MM.1S (cell line): ENCODE measurements at regions not wholly inside any gene's neighbourhood (a gene's known extent, or its start where the extent isn't known, plus 50 kb on each side); places are given as distances from the start of the nearest gene placed in this dataset.

Experiments
- EZH2 ChIP-seq: fragments of 300-600 bp; sonication (generic); optimal IDR thresholded peaks from 2 replicates; pipeline ENCODE3; 2017; ENCODE audit warnings: low read depth, mild to moderate bottlenecking, antibody characterized with exemption, low read length, mixed read lengths
- EZH2phosphoT487 ChIP-seq: fragments of 300-600 bp; sonication (generic); IDR thresholded peaks from 2 replicates; pipeline ENCODE4 v1.6.1; 2018; ENCODE audit warnings: antibody characterized with exemption, low read length
- TF ChIP-seq, protein P1 (sequence below): fragments of 300-600 bp; sonication (generic); IDR thresholded peaks from 2 replicates; pipeline ENCODE4 v1.5.1; 2016; ENCODE audit warnings: antibody characterized with exemption, low read length, mixed read lengths

DNA sequence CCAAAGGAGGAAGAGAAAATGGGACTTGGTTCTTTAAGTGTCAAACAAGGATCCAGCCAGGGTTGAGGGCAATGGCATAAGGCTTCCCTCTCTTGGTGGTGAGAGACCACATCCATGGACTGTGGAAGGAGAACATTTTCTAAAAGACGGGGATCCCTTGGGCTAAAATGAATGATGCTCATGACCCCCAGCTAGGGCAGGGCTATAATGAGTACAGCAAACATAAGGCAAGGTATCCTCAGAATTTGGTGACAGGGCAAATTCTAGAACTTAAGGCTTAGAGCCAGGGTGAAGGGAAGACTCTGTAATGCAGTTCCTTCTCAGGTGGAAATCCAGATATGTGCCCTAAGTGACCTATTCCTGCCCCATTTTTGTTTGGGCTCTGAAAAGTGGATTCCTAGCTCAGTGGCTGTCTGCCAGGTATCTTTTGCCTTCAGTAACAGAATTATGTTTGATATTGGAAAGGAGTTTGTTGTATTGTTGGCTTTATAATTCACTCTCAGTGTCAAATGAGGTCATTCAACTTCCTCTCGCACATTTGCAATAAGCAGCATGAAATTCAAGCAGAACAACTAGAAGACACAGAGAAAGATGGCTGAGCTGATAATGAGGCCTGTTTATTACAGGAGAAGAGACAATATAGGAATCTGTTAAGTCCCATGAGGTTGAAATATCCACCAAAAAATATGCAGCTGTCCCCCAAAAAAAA is 76.8 kb downstream of the DAD1 start:
- TF ChIP-seq, protein P1, sequence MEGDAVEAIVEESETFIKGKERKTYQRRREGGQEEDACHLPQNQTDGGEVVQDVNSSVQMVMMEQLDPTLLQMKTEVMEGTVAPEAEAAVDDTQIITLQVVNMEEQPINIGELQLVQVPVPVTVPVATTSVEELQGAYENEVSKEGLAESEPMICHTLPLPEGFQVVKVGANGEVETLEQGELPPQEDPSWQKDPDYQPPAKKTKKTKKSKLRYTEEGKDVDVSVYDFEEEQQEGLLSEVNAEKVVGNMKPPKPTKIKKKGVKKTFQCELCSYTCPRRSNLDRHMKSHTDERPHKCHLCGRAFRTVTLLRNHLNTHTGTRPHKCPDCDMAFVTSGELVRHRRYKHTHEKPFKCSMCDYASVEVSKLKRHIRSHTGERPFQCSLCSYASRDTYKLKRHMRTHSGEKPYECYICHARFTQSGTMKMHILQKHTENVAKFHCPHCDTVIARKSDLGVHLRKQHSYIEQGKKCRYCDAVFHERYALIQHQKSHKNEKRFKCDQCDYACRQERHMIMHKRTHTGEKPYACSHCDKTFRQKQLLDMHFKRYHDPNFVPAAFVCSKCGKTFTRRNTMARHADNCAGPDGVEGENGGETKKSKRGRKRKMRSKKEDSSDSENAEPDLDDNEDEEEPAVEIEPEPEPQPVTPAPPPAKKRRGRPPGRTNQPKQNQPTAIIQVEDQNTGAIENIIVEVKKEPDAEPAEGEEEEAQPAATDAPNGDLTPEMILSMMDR = no peak
- TF ChIP-seq EZH2 (no peak), EZH2phosphoT487 (no peak)
